Spleen (tissue), 7 donors: ENCODE measurements at regions not wholly inside any gene's neighbourhood (a gene's known extent, or its start where the extent isn't known, plus 50 kb on each side); places are given as distances from the start of the nearest gene placed in this dataset.

Experiments
- CTCF ChIP-seq, 11 experiments: fragments of 200-600 bp in 7 of 11; fragments of 450-650 bp in 4 of 11; sonication (generic) in 4 of 11; IDR thresholded peaks in 8 of 11; conservative IDR thresholded peaks in 3 of 11; 1 replicate in 7 of 11; 2 replicates in 4 of 11; pipeline versions ENCODE4 v1.4.0 to v1.8.0; 2016 to 2021; ENCODE audit warnings: antibody characterized with exemption in 11 of 11, inconsistent platforms in 4 of 11, mild to moderate bottlenecking in 1 of 11
- POLR2A ChIP-seq, 3 donors: fragments of 450-650 bp; IDR thresholded peaks; one replicate each; pipeline ENCODE4 v1.5.1; 2017; ENCODE audit warnings: antibody characterized with exemption in 3 of 3, mild to moderate bottlenecking in 1 of 3
- donor health status: DM: no; HTN: no; CAD: no; lungs with moderate emphysema.
- donor health status: DM: no; HTN: no; CAD: no.
- donor health status: DM: no; HTN: no; CAD: no.

- no peak for TF ChIP-seq CTCF (IDR thresholded peaks at IDR 0.05 in 8 of 11, conservative IDR thresholded peaks at IDR 0.05 in 3 of 11)
- no peak for TF ChIP-seq POLR2A (IDR thresholded peaks at IDR 0.05)
Measured at GRCh38 chr10:71087622-71088021, 124.7 kb upstream of the UNC5B start.
